K562 (cell line): ENCODE measurements at regions not wholly inside any gene's neighbourhood (a gene's known extent, or its start where the extent isn't known, plus 50 kb on each side); places are given as distances from the start of the nearest gene placed in this dataset.

Experiments used
- ATAC-seq: fragments of 200-7000 bp; cut with Tn5 transposase; 3 replicates; pipeline ENCODE4 v1.9.1; 2020; ENCODE audit warnings: moderate library complexity
- BruUV-seq: library from RNA; stranded (reverse); fragments of 400-500 nt; replicated peaks from 2 replicates; lab custom pipeline; 2021; lab: Mats Ljungman, UMichigan
- CTCF ChIA-PET: fragments of 300-600 bp; formaldehyde crosslinking; extraction: SDS; loops from one replicate; lab custom pipeline; 2021; ENCODE audit warnings: low intra/inter-chr PET ratio; lab: Yijun Ruan, JAX
- POLR2A ChIA-PET: fragments of 300-600, 350-650 bp; sonication (Branson Sonifier 250); formaldehyde crosslinking; extraction: SDS; loops from one replicate; lab custom pipeline; 2021; ENCODE audit warnings: antibody characterized with exemption, inconsistent platforms; lab: Yijun Ruan, JAX
- DNase-seq, 4 experiments: peaks; one replicate each; pipeline versions ENCODE4 v3.0.0 to v3.0.0-alpha.2; 2011 to 2018; ENCODE audit warnings: low spot score in 3 of 4, mixed read lengths in 3 of 4; ENCODE audit errors: extremely low read depth in 1 of 4
- FAIRE-seq: peaks from 2 replicates; lab custom pipeline; 2011; peaks lifted over from hg19 to GRCh38; lab: Jason Lieb, UNC
- H2AFZ ChIP-seq: 2 replicates; pipeline ENCODE4 v1.6.0; 2011; ENCODE audit warnings: low read depth, low read length, control low read depth, inconsistent platforms
- H3K27ac ChIP-seq: fragments of 200-600 bp; 3 replicates; pipeline ENCODE4 v1.8.0; 2011; ENCODE audit warnings: low read depth, mild to moderate bottlenecking, control low read depth, inconsistent platforms, low read length, moderate library complexity, mixed read lengths; ENCODE audit errors: extremely low read depth
- H3K27me3 ChIP-seq, 2 experiments: fragments of 300-600 bp in 1 of 2; 2 replicates in 1 of 2; 3 replicates in 1 of 2; pipeline versions ENCODE4 v1.6.0 to v1.8.0; 2011; ENCODE audit warnings: inconsistent platforms in 2 of 2, low read length in 2 of 2, mild to moderate bottlenecking in 1 of 2, mixed read lengths in 1 of 2, moderate library complexity in 1 of 2; ENCODE audit not compliant: control insufficient read depth in 2 of 2, insufficient read depth in 2 of 2
- H3K36me3 ChIP-seq: fragments of 300-600 bp; 3 replicates; pipeline ENCODE4 v1.8.0; 2011; ENCODE audit warnings: mild to moderate bottlenecking, low read length, inconsistent platforms; ENCODE audit not compliant: control insufficient read depth, insufficient read depth
- H3K4me1 ChIP-seq, 2 experiments: fragments of 200-600 bp in 1 of 2; replicated peaks in 1 of 2; 2 replicates in 1 of 2; 3 replicates in 1 of 2; pipeline versions ENCODE4 v1.5.1 to v1.8.0; 2011; ENCODE audit warnings: inconsistent platforms in 2 of 2, low read length in 2 of 2, mild to moderate bottlenecking in 1 of 2, mixed read lengths in 1 of 2, moderate library complexity in 1 of 2; ENCODE audit not compliant: control insufficient read depth in 2 of 2, insufficient read depth in 2 of 2
- H3K4me2 ChIP-seq: 2 replicates; pipeline ENCODE4 v1.6.1; 2011; ENCODE audit warnings: low read length, control low read depth, inconsistent platforms, mixed read lengths; ENCODE audit not compliant: insufficient read depth
- H3K4me3 ChIP-seq: fragments of 200-600 bp; sonication (generic), shearing (Covaris generic); 2 replicates; pipeline ENCODE4 v1.5.1; 2016; ENCODE audit warnings: control low read depth, inconsistent platforms
- H3K79me2 ChIP-seq: fragments of 200-600 bp; 3 replicates; pipeline ENCODE4 v1.8.0; 2011; ENCODE audit warnings: low read length, inconsistent platforms; ENCODE audit not compliant: control insufficient read depth, insufficient read depth
- H3K9ac ChIP-seq, 2 experiments: 2 replicates each; pipeline versions ENCODE4 v1.6.0 to v1.6.1; 2011; ENCODE audit warnings: low read depth in 2 of 2, low read length in 2 of 2, control low read depth in 1 of 2, inconsistent platforms in 1 of 2, mild to moderate bottlenecking in 1 of 2, mixed read lengths in 1 of 2; ENCODE audit not compliant: insufficient read depth in 1 of 2
- H3K9me1 ChIP-seq: one replicate; pipeline ENCODE4 v1.6.0; 2011; ENCODE audit warnings: inconsistent platforms, mild to moderate bottlenecking, low read length, moderate library complexity; ENCODE audit not compliant: control insufficient read depth, insufficient read depth
- H3K9me3 ChIP-seq: replicated peaks from 2 replicates; pipeline ENCODE4 v1.5.1; 2011; ENCODE audit warnings: low read depth, low read length, inconsistent platforms; ENCODE audit not compliant: control insufficient read depth, insufficient read depth
- H4K20me1 ChIP-seq: replicated peaks from 2 replicates; pipeline ENCODE4 v1.6.1; 2011; ENCODE audit warnings: low read length, inconsistent platforms, mixed read lengths; ENCODE audit not compliant: control insufficient read depth, insufficient read depth
- NFIX ChIP-seq: fragments of 250-450 bp; sonication (Bioruptor Pico); IDR thresholded peaks from 2 replicates; pipeline ENCODE4 v1.4.0; 2020; ENCODE audit warnings: low read depth, mild to moderate bottlenecking, moderate library complexity
- SNIP1 ChIP-seq: fragments of 450-650 bp; IDR thresholded peaks from 2 replicates; pipeline ENCODE4 v1.7.1; 2017; ENCODE audit warnings: low read depth, mild to moderate bottlenecking
- TCF7 ChIP-seq: sonication (generic); IDR thresholded peaks from 2 replicates; pipeline ENCODE4 v1.6.1; 2016; ENCODE audit warnings: antibody characterized with exemption, borderline replicate concordance
- TFAM ChIP-seq: fragments of 250-450 bp; sonication (Bioruptor Pico); conservative IDR thresholded peaks from 2 replicates; pipeline ENCODE4 v1.5.0; 2021; ENCODE audit warnings: mild to moderate bottlenecking, moderate library complexity
- ZNF197 ChIP-seq: fragments of 200-800 bp; sonication (Bioruptor generic); IDR thresholded peaks from 2 replicates; pipeline ENCODE4 v1.6.1; 2016; ENCODE audit warnings: low read depth, missing genetic modification characterization, missing compliant biosample characterization
- ZNF384 ChIP-seq: IDR thresholded peaks from 2 replicates; pipeline ENCODE4 v1.6.1; 2012; ENCODE audit warnings: low read depth, low read length, improper control_type of control experiment
- WGBS: fragments of 100-300 bp; shearing (Covaris generic); methylation state at CpG from one replicate; pipeline ENCODE4 v1.1.6; 2016; ENCODE audit warnings: low coverage, mixed read lengths; ENCODE audit not compliant: insufficient coverage; ENCODE audit errors: missing lambda C conversion rate; 5-methylcytosine and 5-hydroxymethylcytosine counted together
- in situ Hi-C: fragments of 300-500 bp; cut with MboI; formaldehyde crosslinking; loops from 4 replicates; pipeline ENCODE4 v1.15.0; 2018; ENCODE audit warnings: inconsistent platforms, mixed read lengths
- intact Hi-C: fragments of 100-400 bp; cut with micrococcal nuclease; formaldehyde crosslinking; loops from 2 replicates; pipeline ENCODE4 v1.14.2; 2022
- TF ChIP-seq, protein P1 (sequence below): fragments of 450-650 bp; IDR thresholded peaks from 2 replicates; pipeline ENCODE4 v1.6.1; 2016
- TF ChIP-seq, protein P2 (sequence below), 3 experiments: IDR thresholded peaks in 2 of 3; conservative IDR thresholded peaks in 1 of 3; 2 replicates each; pipeline ENCODE4 v1.5.1; 2011 to 2012; ENCODE audit warnings: low read length in 3 of 3, mild to moderate bottlenecking in 3 of 3, control low read depth in 2 of 3, improper control_type of control experiment in 1 of 3, inconsistent platforms in 1 of 3, low read depth in 1 of 3, mixed read lengths in 1 of 3, moderate library complexity in 1 of 3; ENCODE audit not compliant: insufficient read depth in 2 of 3
- TF ChIP-seq, protein P3 (sequence below): fragments of 450-650 bp; formaldehyde crosslinking; IDR thresholded peaks from 2 replicates; pipeline ENCODE4 v1.4.0; 2022; ENCODE audit warnings: mild to moderate bottlenecking, moderate library complexity
- TF ChIP-seq, protein P4 (sequence below), 2 experiments: fragments of 450-650 bp; IDR thresholded peaks; 2 replicates each; pipeline ENCODE4 v1.6.1; 2016

DNA sequence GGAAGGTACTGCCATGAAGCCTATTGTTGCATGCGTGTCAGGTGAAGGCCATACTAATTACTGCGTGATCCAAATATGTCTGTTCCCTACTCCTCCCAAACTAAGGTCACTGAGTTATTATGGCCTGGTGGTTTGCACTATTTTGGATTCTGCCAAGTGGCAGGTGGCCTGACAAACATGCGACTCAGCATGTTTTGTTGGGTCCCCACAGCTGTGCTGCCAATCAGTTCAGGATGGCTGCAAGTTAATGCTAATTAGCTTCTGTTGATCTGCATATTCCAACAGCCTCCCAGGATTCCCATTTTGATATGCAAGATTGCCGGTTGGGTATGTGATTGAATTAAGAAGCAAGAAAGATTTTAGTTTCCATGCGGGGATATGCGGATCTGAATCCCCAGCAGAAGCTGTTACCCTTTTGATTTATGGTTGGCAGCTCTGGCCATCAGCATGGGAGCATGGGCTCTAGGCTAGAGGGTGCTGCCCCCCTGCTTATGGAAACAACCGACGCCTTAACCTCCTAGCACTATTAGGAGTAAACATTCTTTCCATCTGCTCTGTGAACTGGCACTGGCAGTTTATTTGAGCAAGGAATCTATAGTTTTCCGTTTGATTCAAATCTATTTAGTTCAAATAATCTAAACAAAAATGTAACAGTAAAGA is 429.8 kb upstream of the C1orf87 start:
- POLR2A ChIA-PET = interaction anchor here (1.5 kb wide), 1 partner anchor 17 kb away, joined by 3 read pairs; no protein-coding TSS in a partner anchor
- Histone ChIP-seq H2AFZ (no peak overlapping the region), H3K79me2 (no peaks in the 10 kb centered on the region), H4K20me1 (no peaks in the 10 kb centered on the region), H3K4me3 (no peak overlapping the region), H3K4me2 (no peak overlapping the region), H3K9me3 (no peaks in the 10 kb centered on the region), H3K4me1 (no peaks in the 10 kb centered on the region), H3K27ac (no peak overlapping the region), H3K9me1 (no peaks in the 10 kb centered on the region), H3K9ac (no peak overlapping the region), H3K36me3 (no peaks in the 10 kb centered on the region), H3K27me3 (no peaks in the 10 kb centered on the region)
- BruUV-seq = no TSS peak
- intact Hi-C loops = no loop called here
- 0% methylated on average over 9 of the region's 9 CpGs for WGBS
- in situ Hi-C loops = no loop called here
- FAIRE-seq = no peak
- ATAC-seq = no peak
- CTCF ChIA-PET = no interaction called here
- no peak for DNase-seq
- TF ChIP-seq, protein P1, sequence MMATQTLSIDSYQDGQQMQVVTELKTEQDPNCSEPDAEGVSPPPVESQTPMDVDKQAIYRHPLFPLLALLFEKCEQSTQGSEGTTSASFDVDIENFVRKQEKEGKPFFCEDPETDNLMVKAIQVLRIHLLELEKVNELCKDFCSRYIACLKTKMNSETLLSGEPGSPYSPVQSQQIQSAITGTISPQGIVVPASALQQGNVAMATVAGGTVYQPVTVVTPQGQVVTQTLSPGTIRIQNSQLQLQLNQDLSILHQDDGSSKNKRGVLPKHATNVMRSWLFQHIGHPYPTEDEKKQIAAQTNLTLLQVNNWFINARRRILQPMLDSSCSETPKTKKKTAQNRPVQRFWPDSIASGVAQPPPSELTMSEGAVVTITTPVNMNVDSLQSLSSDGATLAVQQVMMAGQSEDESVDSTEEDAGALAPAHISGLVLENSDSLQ = 0 out of 2 replicates have a peak, but pooled peaks have one; percentile 16
- TF ChIP-seq SNIP1 = no peak

DNA sequence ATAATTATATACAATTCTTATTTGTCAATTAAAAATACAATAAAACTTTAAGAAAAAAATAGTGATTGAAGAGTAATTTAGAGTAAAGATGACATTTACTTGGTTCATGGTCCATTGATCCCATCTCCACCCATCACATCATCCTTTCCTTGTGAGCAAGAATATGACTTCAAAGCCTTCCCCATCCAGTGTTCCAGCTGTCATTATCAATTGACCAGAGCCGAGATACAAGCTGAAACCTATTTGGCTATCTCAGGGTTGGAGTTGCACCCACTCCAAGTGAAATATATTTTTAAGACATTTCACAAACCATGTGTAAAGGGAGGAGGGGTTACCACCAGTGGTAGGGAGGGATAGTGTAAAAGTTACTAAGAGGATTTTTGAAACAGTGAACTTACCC is 428.9 kb upstream of the C1orf87 start:
- intact Hi-C loops = no loop called here
- H2AFZ ChIP-seq = no peak overlapping the region
- TF ChIP-seq, protein P2, sequence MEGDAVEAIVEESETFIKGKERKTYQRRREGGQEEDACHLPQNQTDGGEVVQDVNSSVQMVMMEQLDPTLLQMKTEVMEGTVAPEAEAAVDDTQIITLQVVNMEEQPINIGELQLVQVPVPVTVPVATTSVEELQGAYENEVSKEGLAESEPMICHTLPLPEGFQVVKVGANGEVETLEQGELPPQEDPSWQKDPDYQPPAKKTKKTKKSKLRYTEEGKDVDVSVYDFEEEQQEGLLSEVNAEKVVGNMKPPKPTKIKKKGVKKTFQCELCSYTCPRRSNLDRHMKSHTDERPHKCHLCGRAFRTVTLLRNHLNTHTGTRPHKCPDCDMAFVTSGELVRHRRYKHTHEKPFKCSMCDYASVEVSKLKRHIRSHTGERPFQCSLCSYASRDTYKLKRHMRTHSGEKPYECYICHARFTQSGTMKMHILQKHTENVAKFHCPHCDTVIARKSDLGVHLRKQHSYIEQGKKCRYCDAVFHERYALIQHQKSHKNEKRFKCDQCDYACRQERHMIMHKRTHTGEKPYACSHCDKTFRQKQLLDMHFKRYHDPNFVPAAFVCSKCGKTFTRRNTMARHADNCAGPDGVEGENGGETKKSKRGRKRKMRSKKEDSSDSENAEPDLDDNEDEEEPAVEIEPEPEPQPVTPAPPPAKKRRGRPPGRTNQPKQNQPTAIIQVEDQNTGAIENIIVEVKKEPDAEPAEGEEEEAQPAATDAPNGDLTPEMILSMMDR (IDR thresholded peaks at IDR 0.05 in 2 of 3, conservative IDR thresholded peaks at IDR 0.05 in 1 of 3; ENCODE audit: insufficient read depth in 2 of 3, low read depth in 1 of 3, low read length in 3 of 3) = no peak
- TF ChIP-seq TCF7 = no peak
- no peak for TF ChIP-seq TFAM (CRISPR knock-in tag)
- TF ChIP-seq NFIX (CRISPR knock-in tag) = no peak
- no peak for TF ChIP-seq ZNF384
- no peak for TF ChIP-seq ZNF197
- TF ChIP-seq, protein P3, sequence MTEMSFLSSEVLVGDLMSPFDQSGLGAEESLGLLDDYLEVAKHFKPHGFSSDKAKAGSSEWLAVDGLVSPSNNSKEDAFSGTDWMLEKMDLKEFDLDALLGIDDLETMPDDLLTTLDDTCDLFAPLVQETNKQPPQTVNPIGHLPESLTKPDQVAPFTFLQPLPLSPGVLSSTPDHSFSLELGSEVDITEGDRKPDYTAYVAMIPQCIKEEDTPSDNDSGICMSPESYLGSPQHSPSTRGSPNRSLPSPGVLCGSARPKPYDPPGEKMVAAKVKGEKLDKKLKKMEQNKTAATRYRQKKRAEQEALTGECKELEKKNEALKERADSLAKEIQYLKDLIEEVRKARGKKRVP = no peak
- TF ChIP-seq, protein P4, sequence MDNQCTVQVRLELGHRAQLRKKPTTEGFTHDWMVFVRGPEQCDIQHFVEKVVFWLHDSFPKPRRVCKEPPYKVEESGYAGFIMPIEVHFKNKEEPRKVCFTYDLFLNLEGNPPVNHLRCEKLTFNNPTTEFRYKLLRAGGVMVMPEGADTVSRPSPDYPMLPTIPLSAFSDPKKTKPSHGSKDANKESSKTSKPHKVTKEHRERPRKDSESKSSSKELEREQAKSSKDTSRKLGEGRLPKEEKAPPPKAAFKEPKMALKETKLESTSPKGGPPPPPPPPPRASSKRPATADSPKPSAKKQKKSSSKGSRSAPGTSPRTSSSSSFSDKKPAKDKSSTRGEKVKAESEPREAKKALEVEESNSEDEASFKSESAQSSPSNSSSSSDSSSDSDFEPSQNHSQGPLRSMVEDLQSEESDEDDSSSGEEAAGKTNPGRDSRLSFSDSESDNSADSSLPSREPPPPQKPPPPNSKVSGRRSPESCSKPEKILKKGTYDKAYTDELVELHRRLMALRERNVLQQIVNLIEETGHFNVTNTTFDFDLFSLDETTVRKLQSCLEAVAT (IDR thresholded peaks at IDR 0.05) = no peak

More for the DNA sequence above, 428.9 kb upstream of the C1orf87 start:
- in situ Hi-C loops = no loop called here
- ChIA-PET CTCF (no interaction called here), POLR2A (interaction anchor here (0.6 to 1.5 kb wide), 3 partner anchors 16 to 42 kb away, joined by 3 read pairs; no protein-coding TSS in a partner anchor)
- H3K36me3 ChIP-seq = no peaks in the 10 kb centered on the region
- DNase-seq = no peak
- no peaks in the 10 kb centered on the region for H3K9me1 ChIP-seq
- no peaks in the 10 kb centered on the region for H4K20me1 ChIP-seq
- H3K27ac ChIP-seq = no peak overlapping the region
- H3K4me2 ChIP-seq = no peak overlapping the region
- no peak for ATAC-seq
- BruUV-seq = no TSS peak
- H3K9me3 ChIP-seq = no peaks in the 10 kb centered on the region
- H3K79me2 ChIP-seq = no peaks in the 10 kb centered on the region
- H3K27me3 ChIP-seq = no peaks in the 10 kb centered on the region
- WGBS = 0% methylated on average over 1 of the region's 1 CpG
- no peaks in the 10 kb centered on the region for H3K4me1 ChIP-seq
- H3K4me3 ChIP-seq = no peak overlapping the region
- no peak for FAIRE-seq
- no peak overlapping the region for H3K9ac ChIP-seq
